ENCODE measurements at regions not wholly inside any gene's neighbourhood (a gene's known extent, or its start where the extent isn't known, plus 50 kb on each side); places are given as distances from the start of the nearest gene placed in this dataset.

DNA sequence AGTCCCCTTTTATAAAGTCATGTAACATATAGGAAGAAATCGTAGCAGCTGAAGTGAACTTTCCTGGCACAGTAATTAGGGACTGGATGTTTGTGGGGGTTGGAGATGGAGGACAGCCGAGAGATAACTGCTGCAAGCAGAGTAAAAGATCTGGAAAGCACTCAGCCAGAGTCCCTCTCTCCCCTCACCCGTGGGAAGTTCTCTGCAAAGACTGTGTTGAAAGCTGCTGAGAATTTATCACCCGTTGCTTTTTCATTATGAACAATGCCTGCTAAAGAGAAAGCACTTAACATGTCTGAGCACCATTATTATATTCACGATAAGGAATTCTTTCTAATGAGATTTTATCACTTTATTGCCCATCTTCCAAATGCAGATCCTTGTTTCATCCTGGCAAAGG lies 248.8 kb downstream of the SHOX2 start:
- ChIA-PET CTCF (ENCODE audit: partially characterized antibody) (interaction anchor here (3.2 kb wide), 1 partner anchor 7 kb away, joined by 20 read pairs; no protein-coding TSS in a partner anchor), POLR2A (ENCODE audit: partially characterized antibody) (no interaction called here)
- Histone ChIP-seq H3K4me2 (ENCODE audit: insufficient read depth in 1 of 2, low read depth in 2 of 2, low read length in 2 of 2) (no peak overlapping the region), H2BK15ac (ENCODE audit: low read length) (no peak overlapping the region), H3K9me3 (ENCODE audit: insufficient read depth in 2 of 2, low read depth in 1 of 2, low read length in 1 of 2) (no peaks in the 10 kb centered on the region; a peak in 1 of 4 replicates), H4K20me1 (replicated peaks in 1 of 2; ENCODE audit: control insufficient read depth in 1 of 2, insufficient read depth in 2 of 2, low read length in 2 of 2) (no peaks in the 10 kb centered on the region), H2BK12ac (ENCODE audit: low read depth, low read length) (no peak overlapping the region), H2BK120ac (replicated peaks; ENCODE audit: low read depth, low read length) (no peak overlapping the region), H3K56ac (replicated peaks; ENCODE audit: insufficient read length, low read depth, low read length) (no peak overlapping the region), H3K9ac (replicated peaks in 1 of 4; ENCODE audit: extremely low read depth in 1 of 4, low read depth in 3 of 4, low read length in 3 of 4) (no peak overlapping the region), H2AK5ac (ENCODE audit: low read depth, low read length) (no peak overlapping the region), H3K23me2 (ENCODE audit: low read depth, low read length) (no peaks in the 10 kb centered on the region), H2BK20ac (ENCODE audit: low read length) (no peak overlapping the region), H3K23ac (ENCODE audit: insufficient read length) (no peak overlapping the region), H3K14ac (ENCODE audit: insufficient read length) (no peak overlapping the region), H2AFZ (ENCODE audit: low read length) (no peak overlapping the region), H4K5ac (ENCODE audit: insufficient read length, low read depth, low read length) (no peak overlapping the region), H4K91ac (replicated peaks; ENCODE audit: insufficient read length, low read length) (no peak overlapping the region), H3K27me3 (replicated peaks in 1 of 4; ENCODE audit: control insufficient read depth in 3 of 4, extremely low read depth in 1 of 4, insufficient read depth in 3 of 4, low read length in 3 of 4) (peaks cover 0 to 1% (median 0%) of the 10 kb centered on the region in 4 experiments; a peak in 1 of 7 replicates), H3K4me1 (replicated peaks in 1 of 4; ENCODE audit: control insufficient read depth in 3 of 4, insufficient read depth in 4 of 4, low read length in 3 of 4) (no peaks in the 10 kb centered on the region), H3K36me3 (ENCODE audit: control insufficient read depth in 2 of 4, insufficient read depth in 4 of 4, low read length in 3 of 4) (no peaks in the 10 kb centered on the region), H3K79me1 (ENCODE audit: low read depth, low read length) (no peaks in the 10 kb centered on the region), H3K4me3 (ENCODE audit: extremely low read depth in 1 of 4, insufficient read depth in 2 of 4, low read depth in 3 of 4, low read length in 4 of 4) (no peak overlapping the region), H3K79me2 (ENCODE audit: control insufficient read depth in 1 of 2, insufficient read depth in 2 of 2, low read length in 2 of 2) (no peaks in the 10 kb centered on the region), H3K18ac (ENCODE audit: extremely low read depth, low read length) (no peak overlapping the region), H3K27ac (ENCODE audit: low read depth, low read length) (no peak overlapping the region), H2BK5ac (ENCODE audit: low read depth, low read length) (no peak overlapping the region), H4K8ac (ENCODE audit: extremely low read depth, insufficient read depth, low read length) (no peak overlapping the region), H3K4ac (replicated peaks; ENCODE audit: insufficient read length, low read depth, low read length) (no peak overlapping the region)
- TF ChIP-seq JUN (IDR thresholded peaks at IDR 0.05; ENCODE audit: low read depth, low read length) (no peak), TAF7 (optimal IDR thresholded peaks at IDR 0.05; ENCODE audit: borderline replicate concordance, low read depth, low read length) (no peak), SIX5 (IDR thresholded peaks at IDR 0.05; ENCODE audit: low read depth, low read length) (no peak)
- 91% methylated on average over 5 of the region's 5 CpGs; no CpG with 5 or more reads in 1 of the 2 experiments for WGBS, 2 experiments (ENCODE audit: extremely low coverage in 1 of 2, insufficient coverage in 1 of 2, insufficient read length in 1 of 2, insufficient replicate concordance in 2 of 2, low coverage in 1 of 2, low lambda C conversion rate in 2 of 2, missing lambda C conversion rate in 1 of 2)
- no peak for FAIRE-seq
- no peak for DNase-seq (ENCODE audit: low read depth in 1 of 2, low spot score in 2 of 2)
